ENCODE measurements at regions not wholly inside any gene's neighbourhood (a gene's known extent, or its start where the extent isn't known, plus 50 kb on each side); places are given as distances from the start of the nearest gene placed in this dataset.
A peak's percentile ranks its signal among the peaks of the same experiment; 100 is the strongest.

GRCh38 chr15:88403351-88403791 lies 63.8 kb downstream of the MRPL46 start:
- DNase-seq: no peak

GRCh38 chr15:88401996-88402656 lies 65.1 kb downstream of the MRPL46 start:
- peak; percentile 18 for DNase-seq

GRCh38 chr15:88401251-88401995 lies 65.8 kb downstream of the MRPL46 start:
- DNase-seq: no peak

GRCh38 chr15:88400591-88401250 lies 66.5 kb downstream of the MRPL46 start:
- no peak for DNase-seq

- DNase-seq: no peak
These were observed 67.1 kb downstream of the MRPL46 start for GRCh38 chr15:88400084-88400483.

GRCh38 chr15:88399021-88399685 lies 68.0 kb downstream of the MRPL46 start:
- no peak for DNase-seq

GRCh38 chr15:88398011-88398410 lies 69.2 kb downstream of the MRPL46 start:
- DNase-seq: no peak

- no peak for DNase-seq
These were observed 69.7 kb downstream of the MRPL46 start for GRCh38 chr15:88397506-88397905.

- no peak for DNase-seq
These were observed 71.1 kb downstream of the MRPL46 start for GRCh38 chr15:88395872-88396781.

GRCh38 chr15:88395241-88395640 lies 71.9 kb downstream of the MRPL46 start:
- DNase-seq: no peak

- DNase-seq: no peak
These were observed 72.5 kb downstream of the MRPL46 start for GRCh38 chr15:88394553-88395145.

GRCh38 chr15:88393719-88394519 lies 73.3 kb downstream of the MRPL46 start:
- DNase-seq: no peak

- DNase-seq: no peak
These were observed 75.5 kb downstream of the MRPL46 start for GRCh38 chr15:88391700-88392099.

GRCh38 chr15:88391006-88391405 lies 76.2 kb downstream of the MRPL46 start:
- peak; percentile 2 for DNase-seq

GRCh38 chr15:88390164-88390901 lies 76.9 kb downstream of the MRPL46 start:
- DNase-seq: no peak

- DNase-seq: no peak
These were observed 78.1 kb downstream of the MRPL46 start for GRCh38 chr15:88389120-88389519.

- DNase-seq: no peak
These were observed 78.5 kb downstream of the MRPL46 start for GRCh38 chr15:88388686-88389085.

- no peak for DNase-seq
These were observed 82.0 kb downstream of the MRPL46 start for GRCh38 chr15:88385078-88385700.

GRCh38 chr15:88383354-88383753 lies 83.8 kb downstream of the MRPL46 start:
- no peak for DNase-seq

- DNase-seq: no peak
These were observed 84.7 kb downstream of the MRPL46 start for GRCh38 chr15:88382482-88382983.

Data from DMS53 (cell line).